HG03469 (cell line): ENCODE measurements at regions not wholly inside any gene's neighbourhood (a gene's known extent, or its start where the extent isn't known, plus 50 kb on each side); places are given as distances from the start of the nearest gene placed in this dataset.
A peak's percentile ranks its signal among the peaks of the same experiment; 100 is the strongest.

Experiments used
- ATAC-seq: cut with Tn5 transposase; IDR thresholded peaks from one replicate; pipeline ENCODE4 v1.9.1; 2021; ENCODE audit warnings: mild to moderate bottlenecking, moderate library complexity, moderate number of reproducible peaks; ENCODE audit not compliant: unreplicated experiment

- no peak for ATAC-seq
Measured at GRCh38 chr2:33893824-33894223, 294.7 kb upstream of the FAM98A start.

- ATAC-seq, result no peak
Measured at GRCh38 chr2:33891616-33892015, 292.5 kb upstream of the FAM98A start.

GRCh38 chr2:33890686-33891085 is 291.6 kb upstream of the FAM98A start:
- no peak for ATAC-seq

- no peak for ATAC-seq
Measured at GRCh38 chr2:33877348-33878016, 278.4 kb upstream of the FAM98A start.

GRCh38 chr2:33873076-33873605 is 274.0 kb upstream of the FAM98A start:
- no peak for ATAC-seq

GRCh38 chr2:33859811-33860461 is 260.8 kb upstream of the FAM98A start:
- no peak for ATAC-seq

- ATAC-seq, result no peak
Measured at GRCh38 chr2:33859176-33859575, 260.1 kb upstream of the FAM98A start.

GRCh38 chr2:33848486-33848885 is 249.4 kb upstream of the FAM98A start:
- ATAC-seq, result no peak

- ATAC-seq, result no peak
Measured at GRCh38 chr2:33839791-33840190, 240.7 kb upstream of the FAM98A start.

- ATAC-seq, result no peak
Measured at GRCh38 chr2:33836628-33837027, 237.5 kb upstream of the FAM98A start.

GRCh38 chr2:33835911-33836310 is 236.8 kb upstream of the FAM98A start:
- no peak for ATAC-seq

GRCh38 chr2:33822964-33823363 is 223.9 kb upstream of the FAM98A start:
- ATAC-seq, result no peak

GRCh38 chr2:33812707-33813106 is 213.6 kb upstream of the FAM98A start:
- no peak for ATAC-seq

GRCh38 chr2:33810046-33810835 is 211.1 kb upstream of the FAM98A start:
- ATAC-seq, result no peak

GRCh38 chr2:33806041-33806440 is 206.9 kb upstream of the FAM98A start:
- no peak for ATAC-seq

- ATAC-seq, result no peak
Measured at GRCh38 chr2:33804155-33804554, 205.1 kb upstream of the FAM98A start.

GRCh38 chr2:33796511-33796910 is 197.4 kb upstream of the FAM98A start:
- no peak for ATAC-seq

GRCh38 chr2:33791625-33792024 is 192.5 kb upstream of the FAM98A start:
- ATAC-seq, result no peak

GRCh38 chr2:33788044-33788443 is 188.9 kb upstream of the FAM98A start:
- ATAC-seq, result no peak

GRCh38 chr2:33786881-33787280 is 187.8 kb upstream of the FAM98A start:
- ATAC-seq, result no peak

- peak; percentile 92 for ATAC-seq
Measured at GRCh38 chr2:33785201-33786106, 186.4 kb upstream of the FAM98A start.
